Psoas muscle (tissue), 7 donors: ENCODE measurements at regions not wholly inside any gene's neighbourhood (a gene's known extent, or its start where the extent isn't known, plus 50 kb on each side); places are given as distances from the start of the nearest gene placed in this dataset.

Experiments
- ATAC-seq, 4 donors: fragments of 200-7000 bp; cut with Tn5 transposase; one replicate each; pipeline ENCODE4 v1.9.1; 2020; ENCODE audit warnings: moderate library complexity in 3 of 4, mild to moderate bottlenecking in 2 of 4
- DNase-seq, 2 donors: peaks; one replicate each; pipeline ENCODE4 v3.0.0-alpha.2; 2020
- H3K27ac ChIP-seq: fragments of 200-600 bp; one replicate; pipeline ENCODE4 v1.8.0; 2022
- H3K27me3 ChIP-seq, 3 donors: fragments of 200-600 bp in 1 of 3; one replicate each; pipeline versions ENCODE4 v1.6.1 to v1.8.0; 2013 to 2022; ENCODE audit warnings: low read length in 2 of 3, mild to moderate bottlenecking in 2 of 3, moderate library complexity in 1 of 3; ENCODE audit not compliant: insufficient read depth in 3 of 3
- H3K36me3 ChIP-seq, 2 donors: fragments of 200-600 bp in 1 of 2; one replicate each; pipeline versions ENCODE4 v1.6.1 to v1.8.0; 2013 to 2022; ENCODE audit warnings: low read depth in 1 of 2, mild to moderate bottlenecking in 1 of 2, moderate library complexity in 1 of 2; ENCODE audit not compliant: insufficient read depth in 1 of 2
- H3K4me1 ChIP-seq: fragments of 200-600 bp; one replicate; pipeline ENCODE4 v1.8.0; 2022
- H3K4me3 ChIP-seq: fragments of 200-600 bp; one replicate; pipeline ENCODE4 v1.8.0; 2022; ENCODE audit warnings: mild to moderate bottlenecking
- H3K9me3 ChIP-seq: fragments of 200-600 bp; one replicate; pipeline ENCODE4 v1.8.0; 2022
- CTCF ChIP-seq: fragments of 200-600 bp; IDR thresholded peaks from one replicate; pipeline ENCODE4 v1.8.0; 2022; ENCODE audit warnings: antibody characterized with exemption
- WGBS, 3 donors: extraction: QIAGEN DNeasy Blood & Tissue Kit; methylation state at CpG; one replicate each; pipeline versions ENCODE4 v1.1.6 to v1.1.7; 2013; 5-methylcytosine and 5-hydroxymethylcytosine counted together
- intact Hi-C, 2 donors: fragments of 100-400 bp; cut with DNase I; formaldehyde crosslinking; loops; one replicate each; pipeline versions ENCODE4 v1.11.0 to v1.14.2; 2022
- donor health status: healthy with polysubstance abuse.
- donor health status: DM: no; HTN: no; CAD: no; lungs with moderate emphysema.
- donor health status: Bipolar disorder and iron deficiency.
- donor health status: healthy.
- donor health status: DM: yes; HTN: yes; CAD: no.
- donor health status: DM: no; HTN: no; CAD: no.
- donor health status: DM: yes; HTN: yes; CAD: no.

GRCh38 chr7:121517591-121517990, 121.5 kb upstream of the FAM3C start:
- intact Hi-C loops = no loop called here
- ATAC-seq = no peak

GRCh38 chr7:121516821-121517220, 120.7 kb upstream of the FAM3C start:
- no peaks in the 10 kb centered on the region for H3K9me3 ChIP-seq
- 37 to 50% (median 39%) methylated on average over 1 of the region's 1 CpG for WGBS, 3 donors
- no peaks in the 10 kb centered on the region for H3K4me1 ChIP-seq
- TF ChIP-seq CTCF = no peak
- H3K27ac ChIP-seq = no peak overlapping the region
- no peaks in the 10 kb centered on the region for H3K27me3 ChIP-seq
- H3K36me3 ChIP-seq = no peaks in the 10 kb centered on the region
- ATAC-seq (no peak), DNase-seq (no peak)
- no peak overlapping the region for H3K4me3 ChIP-seq
- intact Hi-C loops = no loop called here

More at GRCh38 chr7:121517591-121517990, 121.5 kb upstream of the FAM3C start:
- no peak overlapping the region for H3K4me3 ChIP-seq
- no peaks in the 10 kb centered on the region for H3K4me1 ChIP-seq
- no peak for DNase-seq
- no peaks in the 10 kb centered on the region for H3K36me3 ChIP-seq
- H3K27me3 ChIP-seq = no peaks in the 10 kb centered on the region
- H3K9me3 ChIP-seq = no peaks in the 10 kb centered on the region
- no peak for TF ChIP-seq CTCF
- no peak overlapping the region for H3K27ac ChIP-seq
- 71 to 84% (median 82%) methylated on average over 2 of the region's 2 CpGs for WGBS, 3 donors

- no peak for DNase-seq
- Histone ChIP-seq H3K4me1 (no peaks in the 10 kb centered on the region), H3K4me3 (no peak overlapping the region), H3K36me3 (no peaks in the 10 kb centered on the region), H3K9me3 (no peaks in the 10 kb centered on the region), H3K27me3 (no peaks in the 10 kb centered on the region), H3K27ac (no peak overlapping the region)
- TF ChIP-seq CTCF = no peak
- 86 to 91% (median 88%) methylated on average over 7 of the region's 7 CpGs for WGBS, 3 donors
- intact Hi-C loops = no loop called here
- ATAC-seq = no peak
Observed at GRCh38 chr7:121515630-121516401, 119.7 kb upstream of the FAM3C start.

- no peak for DNase-seq
- TF ChIP-seq CTCF = no peak
- no peak for ATAC-seq
- WGBS, 3 donors = 92 to 98% (median 93%) methylated on average over 2 of the region's 2 CpGs
- no peaks in the 10 kb centered on the region for H3K27me3 ChIP-seq
- H3K9me3 ChIP-seq = no peaks in the 10 kb centered on the region
- intact Hi-C loops = no loop called here
- no peak overlapping the region for H3K4me3 ChIP-seq
- H3K4me1 ChIP-seq = no peaks in the 10 kb centered on the region
- H3K36me3 ChIP-seq = no peaks in the 10 kb centered on the region
- H3K27ac ChIP-seq = no peak overlapping the region
Observed at GRCh38 chr7:121515229-121515628, 119.1 kb upstream of the FAM3C start.

- Histone ChIP-seq H3K4me1 (no peaks in the 10 kb centered on the region), H3K27ac (no peak overlapping the region), H3K4me3 (no peak overlapping the region), H3K36me3 (no peaks in the 10 kb centered on the region), H3K27me3 (no peaks in the 10 kb centered on the region), H3K9me3 (no peaks in the 10 kb centered on the region)
- no peak for ATAC-seq
- TF ChIP-seq CTCF = no peak
- no peak for DNase-seq
- intact Hi-C loops = no loop called here
- WGBS, 3 donors = 58 to 76% (median 70%) methylated on average over 1 of the region's 1 CpG
Observed at GRCh38 chr7:121513105-121513504, 117.0 kb upstream of the FAM3C start.
